ENCODE measurements at regions not wholly inside any gene's neighbourhood (a gene's known extent, or its start where the extent isn't known, plus 50 kb on each side); places are given as distances from the start of the nearest gene placed in this dataset.

DNA sequence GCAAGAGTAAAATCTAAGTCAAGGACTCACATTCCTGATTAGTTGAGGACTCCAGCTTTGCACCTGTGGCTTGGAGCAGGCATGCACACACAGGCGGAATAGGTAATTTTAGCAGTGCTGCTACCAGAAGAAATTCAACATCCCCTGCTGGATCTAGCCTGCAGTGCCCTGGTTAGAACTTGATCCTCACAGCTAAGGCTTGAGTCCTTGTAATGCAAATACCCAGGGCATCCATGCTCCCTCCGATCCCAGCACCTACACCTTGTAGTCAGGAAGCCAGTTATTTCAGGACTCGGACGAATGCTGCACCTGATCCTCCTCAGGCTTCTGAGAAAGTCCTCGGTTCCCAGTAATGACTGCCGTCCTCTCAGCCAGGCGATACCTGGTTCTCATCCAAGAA, 309.0 kb upstream of the AMIGO2 start:
- H3K4me3 ChIP-seq (ENCODE audit: low read depth, low read length): no peak overlapping the region
- DNase-seq: no peak
- peaks cover 10% of the 10 kb centered on the region for H3K27me3 ChIP-seq (ENCODE audit: insufficient read depth, low read depth, severe bottlenecking)
- H3K36me3 ChIP-seq: no peaks in the 10 kb centered on the region
- H3K27ac ChIP-seq: no peak overlapping the region
- no peaks in the 10 kb centered on the region for H3K9me3 ChIP-seq (ENCODE audit: severe bottlenecking)
- TF ChIP-seq, protein P1, sequence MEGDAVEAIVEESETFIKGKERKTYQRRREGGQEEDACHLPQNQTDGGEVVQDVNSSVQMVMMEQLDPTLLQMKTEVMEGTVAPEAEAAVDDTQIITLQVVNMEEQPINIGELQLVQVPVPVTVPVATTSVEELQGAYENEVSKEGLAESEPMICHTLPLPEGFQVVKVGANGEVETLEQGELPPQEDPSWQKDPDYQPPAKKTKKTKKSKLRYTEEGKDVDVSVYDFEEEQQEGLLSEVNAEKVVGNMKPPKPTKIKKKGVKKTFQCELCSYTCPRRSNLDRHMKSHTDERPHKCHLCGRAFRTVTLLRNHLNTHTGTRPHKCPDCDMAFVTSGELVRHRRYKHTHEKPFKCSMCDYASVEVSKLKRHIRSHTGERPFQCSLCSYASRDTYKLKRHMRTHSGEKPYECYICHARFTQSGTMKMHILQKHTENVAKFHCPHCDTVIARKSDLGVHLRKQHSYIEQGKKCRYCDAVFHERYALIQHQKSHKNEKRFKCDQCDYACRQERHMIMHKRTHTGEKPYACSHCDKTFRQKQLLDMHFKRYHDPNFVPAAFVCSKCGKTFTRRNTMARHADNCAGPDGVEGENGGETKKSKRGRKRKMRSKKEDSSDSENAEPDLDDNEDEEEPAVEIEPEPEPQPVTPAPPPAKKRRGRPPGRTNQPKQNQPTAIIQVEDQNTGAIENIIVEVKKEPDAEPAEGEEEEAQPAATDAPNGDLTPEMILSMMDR (IDR thresholded peaks at IDR 0.05; ENCODE audit: low read depth, low read length): no peak

- no peaks in the 10 kb centered on the region for H3K9me3 ChIP-seq (ENCODE audit: severe bottlenecking)
- H3K27me3 ChIP-seq (ENCODE audit: insufficient read depth, low read depth, severe bottlenecking): peaks cover 7% of the 10 kb centered on the region
- TF ChIP-seq, protein P1 (IDR thresholded peaks at IDR 0.05; ENCODE audit: low read depth, low read length): no peak
- no peak overlapping the region for H3K4me3 ChIP-seq (ENCODE audit: low read depth, low read length)
- no peaks in the 10 kb centered on the region for H3K36me3 ChIP-seq
- H3K27ac ChIP-seq: no peak overlapping the region
- DNase-seq: no peak
Observed at GRCh38 chr12:47387994-47388393, 308.2 kb upstream of the AMIGO2 start.

GRCh38 chr12:47385653-47386052, 305.9 kb upstream of the AMIGO2 start:
- no peak overlapping the region for H3K27ac ChIP-seq
- no peak overlapping the region for H3K4me3 ChIP-seq (ENCODE audit: low read depth, low read length)
- no peaks in the 10 kb centered on the region for H3K36me3 ChIP-seq
- DNase-seq: no peak
- H3K27me3 ChIP-seq (ENCODE audit: insufficient read depth, low read depth, severe bottlenecking): peaks cover 10% of the 10 kb centered on the region
- no peaks in the 10 kb centered on the region for H3K9me3 ChIP-seq (ENCODE audit: severe bottlenecking)
- TF ChIP-seq, protein P1 (IDR thresholded peaks at IDR 0.05; ENCODE audit: low read depth, low read length): no peak

DNA sequence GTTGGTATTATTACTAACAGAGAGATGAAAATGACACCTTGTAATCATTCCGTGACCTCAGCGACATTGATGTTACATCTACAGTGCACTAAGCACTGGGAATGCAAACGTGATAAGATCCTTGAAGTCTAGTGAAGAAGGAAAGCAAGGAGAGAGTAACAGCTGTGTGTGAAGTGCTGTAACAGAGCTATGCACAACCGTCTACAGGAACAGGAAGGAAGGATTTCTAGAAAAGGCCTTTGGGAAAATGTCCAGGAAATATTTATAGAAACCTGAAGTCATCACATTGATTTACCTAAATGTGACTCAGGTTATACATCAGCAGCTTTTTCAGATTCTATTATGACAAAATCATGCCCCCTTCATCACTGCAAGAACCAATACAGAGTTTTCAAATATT, 304.2 kb upstream of the AMIGO2 start:
- H3K27me3 ChIP-seq (ENCODE audit: insufficient read depth, low read depth, severe bottlenecking): peaks cover 13% of the 10 kb centered on the region
- no peak overlapping the region for H3K4me3 ChIP-seq (ENCODE audit: low read depth, low read length)
- no peak overlapping the region for H3K27ac ChIP-seq
- no peaks in the 10 kb centered on the region for H3K9me3 ChIP-seq (ENCODE audit: severe bottlenecking)
- no peak for DNase-seq
- no peaks in the 10 kb centered on the region for H3K36me3 ChIP-seq
- TF ChIP-seq, protein P1 (IDR thresholded peaks at IDR 0.05; ENCODE audit: low read depth, low read length): no peak

GRCh38 chr12:47382305-47382704, 302.5 kb upstream of the AMIGO2 start:
- TF ChIP-seq, protein P1 (IDR thresholded peaks at IDR 0.05; ENCODE audit: low read depth, low read length): no peak
- Histone ChIP-seq H3K36me3 (no peaks in the 10 kb centered on the region), H3K27me3 (ENCODE audit: insufficient read depth, low read depth, severe bottlenecking) (peaks cover 18% of the 10 kb centered on the region), H3K27ac (no peak overlapping the region), H3K9me3 (ENCODE audit: severe bottlenecking) (no peaks in the 10 kb centered on the region), H3K4me3 (ENCODE audit: low read depth, low read length) (no peak overlapping the region)
- no peak for DNase-seq

DNA sequence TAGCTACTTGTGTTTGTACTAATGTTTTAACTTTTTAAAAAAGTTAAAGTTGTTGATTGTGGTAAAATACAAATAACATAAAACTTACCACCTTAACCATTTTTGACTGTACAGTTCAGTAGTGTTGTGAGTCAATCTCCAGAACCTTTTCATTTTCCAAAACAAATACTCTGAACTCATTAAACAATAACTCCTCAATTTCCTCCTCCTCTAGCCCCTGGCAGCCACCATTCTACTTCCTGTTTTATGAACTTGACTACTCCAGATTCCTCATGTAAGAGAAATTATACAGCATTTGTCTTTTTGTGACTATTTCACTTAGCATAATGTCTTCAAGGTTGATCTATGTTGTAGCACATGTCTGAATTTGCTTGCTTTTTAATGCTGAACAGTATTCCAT, 299.1 kb upstream of the AMIGO2 start:
- no peak overlapping the region for H3K4me3 ChIP-seq (ENCODE audit: low read depth, low read length)
- H3K27me3 ChIP-seq (ENCODE audit: insufficient read depth, low read depth, severe bottlenecking): peaks cover 16% of the 10 kb centered on the region
- TF ChIP-seq, protein P1 (IDR thresholded peaks at IDR 0.05; ENCODE audit: low read depth, low read length): no peak
- H3K36me3 ChIP-seq: no peaks in the 10 kb centered on the region
- H3K27ac ChIP-seq: no peak overlapping the region
- DNase-seq: no peak
- no peaks in the 10 kb centered on the region for H3K9me3 ChIP-seq (ENCODE audit: severe bottlenecking)

Data from WERI-Rb-1 (cell line).